AG20443 (cell line): ENCODE measurements at regions not wholly inside any gene's neighbourhood (a gene's known extent, or its start where the extent isn't known, plus 50 kb on each side); places are given as distances from the start of the nearest gene placed in this dataset.

Experiments
- DNase-seq: peaks from one replicate; pipeline ENCODE4 v3.0.0; 2012; ENCODE audit warnings: low spot score, mixed read lengths

DNA sequence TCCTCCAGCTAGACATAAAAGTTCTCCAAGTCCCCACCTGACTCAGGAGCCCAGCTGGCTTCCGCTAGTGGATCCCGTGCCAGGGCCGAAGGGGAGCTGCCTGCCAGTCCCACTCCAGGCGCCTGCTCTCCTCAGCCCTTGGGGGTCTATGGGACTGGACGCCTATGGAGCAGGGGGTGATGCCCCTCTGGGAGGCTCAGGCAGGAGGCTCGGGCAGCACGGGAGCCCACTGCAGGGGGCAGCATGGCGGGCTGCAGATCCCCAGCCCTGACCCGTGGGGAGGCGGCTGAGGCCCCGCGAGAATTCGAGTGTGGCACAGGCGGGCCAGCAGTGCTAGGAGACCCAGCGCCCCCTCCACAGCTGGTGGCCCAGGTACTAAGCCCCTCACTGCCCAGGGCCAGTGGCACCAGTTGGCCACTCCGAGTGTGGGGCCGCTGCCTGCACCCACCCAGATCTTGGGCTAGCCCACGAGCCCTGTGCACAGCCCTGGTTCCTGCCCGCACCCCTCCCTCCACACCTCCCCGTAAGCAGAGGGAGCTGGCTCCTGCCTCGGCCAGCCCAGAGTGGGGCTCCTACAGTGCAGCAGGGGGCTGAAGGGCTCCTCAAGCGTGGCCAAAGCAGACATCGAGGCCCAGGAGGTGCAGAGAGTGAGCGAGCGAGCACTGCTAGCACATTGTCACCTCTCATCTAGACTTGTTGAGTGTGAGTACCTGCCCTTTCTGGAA lies 221.3 kb upstream of the NSMCE3 start:
- no peak for DNase-seq

DNA sequence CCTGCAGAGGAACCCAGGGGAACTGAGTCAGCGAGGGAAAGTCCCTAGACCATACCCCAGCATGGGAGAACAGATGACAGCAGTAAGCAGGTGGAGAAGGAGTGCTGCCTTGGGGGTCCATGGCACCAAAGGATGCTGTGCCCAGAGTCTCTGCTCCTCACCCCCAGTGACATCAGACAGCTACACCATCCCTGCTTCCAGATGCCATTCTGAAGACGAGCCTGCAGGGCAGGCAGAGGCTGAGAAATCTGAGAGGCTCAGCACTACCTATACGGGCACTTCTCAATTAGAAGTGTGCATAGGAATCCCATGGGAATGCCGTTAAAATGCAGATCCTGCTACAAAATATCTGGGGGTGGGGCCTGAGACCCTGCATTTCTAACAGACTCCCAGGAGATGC lies 211.3 kb upstream of the NSMCE3 start:
- DNase-seq, result no peak

DNA sequence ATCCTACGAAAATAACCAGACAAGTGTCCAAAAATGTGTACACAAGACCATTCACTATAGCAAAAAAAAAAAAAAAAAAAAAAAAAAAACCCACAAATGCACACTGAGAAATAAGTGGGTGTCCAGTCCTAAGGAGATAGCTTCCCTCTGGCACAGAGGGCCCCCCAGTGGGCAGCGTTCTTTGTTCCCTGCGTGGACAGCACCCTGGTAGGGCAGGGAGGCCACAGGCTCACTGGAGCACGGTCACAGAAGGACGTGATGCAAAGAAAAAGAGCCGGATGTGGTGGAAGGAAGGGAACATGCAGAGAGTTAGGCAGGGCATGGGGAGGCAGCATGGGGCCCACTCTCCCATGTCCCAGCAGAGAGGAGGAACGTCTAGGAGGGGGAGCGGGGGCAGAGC lies 210.7 kb upstream of the NSMCE3 start:
- DNase-seq, result no peak

DNA sequence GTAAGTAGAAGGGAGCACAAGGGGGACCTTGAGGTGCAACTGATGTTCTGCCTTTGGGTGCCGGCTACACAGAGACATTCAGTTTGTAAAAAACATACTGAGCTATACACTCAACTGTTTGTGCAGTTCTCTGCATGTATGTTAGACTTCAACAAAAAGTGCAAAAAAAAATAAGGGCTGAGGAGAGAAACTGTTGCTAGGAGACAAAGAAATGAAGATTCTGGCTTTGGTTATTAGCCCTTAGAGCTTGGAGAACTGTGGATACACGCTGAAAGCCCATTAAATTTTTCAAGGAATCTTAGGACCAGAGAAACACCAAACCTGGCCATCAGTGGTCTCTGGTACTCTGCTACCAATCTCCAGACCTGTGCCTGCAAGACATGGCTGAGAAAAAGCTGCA lies 207.6 kb upstream of the NSMCE3 start:
- no peak for DNase-seq

DNA sequence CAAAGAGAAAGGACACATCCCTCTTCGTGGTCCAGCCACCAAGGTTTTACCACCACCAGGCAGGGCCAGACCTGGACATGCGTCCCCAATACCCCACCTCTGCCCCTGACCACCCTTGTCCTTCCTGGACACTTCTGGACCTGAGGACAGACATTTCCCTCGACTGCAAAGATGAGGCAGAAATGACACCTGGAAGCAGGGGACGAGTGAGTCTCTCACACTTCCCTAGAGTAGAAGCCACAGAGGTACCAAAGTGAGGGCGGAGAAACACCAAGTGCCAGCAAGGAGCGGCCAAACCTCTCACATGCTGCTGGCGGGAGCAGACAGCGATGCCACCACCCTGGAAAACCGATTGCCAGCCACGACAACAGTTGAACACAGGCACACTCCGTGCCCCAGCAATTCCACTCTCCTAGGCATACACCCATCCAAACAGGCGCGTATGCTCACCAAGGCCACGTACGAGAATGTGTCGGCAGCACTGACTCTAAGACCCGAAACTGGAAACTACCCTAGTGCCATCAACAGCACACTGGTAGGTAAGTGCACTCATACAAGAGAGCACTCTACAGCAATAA lies 207.0 kb upstream of the NSMCE3 start:
- DNase-seq, result no peak

DNA sequence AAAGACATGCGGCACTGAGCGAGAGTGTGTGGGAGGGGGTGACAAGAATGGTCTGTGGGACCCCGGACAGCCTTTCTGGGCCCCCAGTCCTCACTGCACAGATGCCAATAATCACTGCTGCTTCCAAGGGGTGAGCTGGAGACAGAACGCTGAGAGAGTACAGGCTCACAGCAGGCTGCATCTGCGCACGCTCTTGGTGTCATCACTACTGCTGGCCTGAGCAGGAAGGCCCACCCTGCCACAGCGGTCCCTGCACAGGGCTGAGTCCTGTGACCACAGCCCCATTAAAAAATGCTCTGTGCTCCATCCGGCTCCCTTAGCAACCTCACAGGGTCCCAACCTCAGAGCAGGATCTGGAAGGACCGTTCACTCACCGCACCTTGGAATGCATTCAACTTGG lies 205.5 kb upstream of the NSMCE3 start:
- no peak for DNase-seq

DNA sequence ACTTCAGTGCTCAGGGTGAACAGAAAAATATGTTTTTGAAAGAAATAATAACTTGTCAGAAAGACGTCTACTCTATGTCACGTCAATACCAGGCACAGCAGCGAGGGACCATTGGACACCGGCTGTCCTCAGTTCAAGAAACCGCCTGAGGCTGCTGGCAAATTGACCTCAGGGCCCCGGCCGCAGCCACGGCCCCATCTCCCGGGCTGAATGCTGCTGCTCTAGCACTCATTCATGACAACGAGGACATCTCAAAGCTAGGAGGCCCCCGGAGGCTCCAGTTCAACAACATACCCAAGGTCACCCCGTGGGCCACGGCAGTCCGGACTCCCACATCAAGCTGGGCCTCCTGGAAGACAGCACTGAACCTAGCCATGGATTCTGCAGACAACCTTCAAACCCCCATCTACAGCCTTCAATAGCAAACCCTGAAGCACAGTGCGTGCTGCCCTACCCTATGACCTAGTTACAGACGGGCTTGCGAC lies 204.0 kb upstream of the NSMCE3 start:
- DNase-seq, result no peak

DNA sequence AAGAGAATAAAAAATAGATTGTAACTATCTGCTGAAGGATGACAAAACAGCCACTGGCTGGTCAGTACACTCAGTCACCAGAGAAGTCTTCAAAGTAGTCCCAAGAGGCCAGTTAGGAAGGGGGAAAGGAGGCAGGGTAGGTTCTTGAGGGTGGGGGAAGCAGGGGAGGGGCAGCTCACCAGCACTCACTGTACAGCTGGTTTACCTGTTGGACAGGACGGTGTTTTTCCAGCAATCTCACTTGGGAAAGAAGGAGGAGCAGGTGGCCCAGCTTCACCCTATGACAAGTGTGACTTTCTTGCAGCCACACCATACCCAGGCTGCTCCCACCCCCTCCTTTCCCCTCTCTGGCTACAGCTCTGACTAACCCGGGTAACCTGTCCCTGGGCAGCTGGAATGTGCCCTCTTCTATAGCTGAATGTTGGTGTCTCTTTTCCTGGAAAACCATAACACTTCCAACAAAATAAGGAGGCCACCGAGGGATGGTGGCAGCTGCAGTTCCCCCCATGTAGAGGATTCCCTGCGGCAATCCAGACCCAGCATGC lies 203.4 kb upstream of the NSMCE3 start:
- no peak for DNase-seq

DNA sequence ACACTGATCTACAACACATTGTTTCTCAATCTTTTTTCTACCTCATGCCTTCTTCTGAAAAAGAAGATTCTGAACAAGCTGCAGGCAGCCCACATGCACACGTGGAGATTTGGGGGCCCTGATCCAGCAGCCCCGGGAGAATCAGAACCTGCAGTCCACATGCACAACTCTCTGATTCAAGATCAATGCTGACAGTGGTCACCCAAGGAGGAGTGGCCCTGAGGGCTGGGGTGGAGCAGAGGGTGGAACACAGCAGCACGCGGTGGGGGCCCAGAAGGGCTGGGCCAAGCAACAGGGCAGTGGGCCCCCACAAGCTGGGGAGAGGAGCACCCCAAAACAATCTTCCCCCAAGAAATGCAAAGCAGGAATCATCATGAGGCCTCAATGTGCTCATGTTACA lies 202.1 kb upstream of the NSMCE3 start:
- DNase-seq, result no peak

DNA sequence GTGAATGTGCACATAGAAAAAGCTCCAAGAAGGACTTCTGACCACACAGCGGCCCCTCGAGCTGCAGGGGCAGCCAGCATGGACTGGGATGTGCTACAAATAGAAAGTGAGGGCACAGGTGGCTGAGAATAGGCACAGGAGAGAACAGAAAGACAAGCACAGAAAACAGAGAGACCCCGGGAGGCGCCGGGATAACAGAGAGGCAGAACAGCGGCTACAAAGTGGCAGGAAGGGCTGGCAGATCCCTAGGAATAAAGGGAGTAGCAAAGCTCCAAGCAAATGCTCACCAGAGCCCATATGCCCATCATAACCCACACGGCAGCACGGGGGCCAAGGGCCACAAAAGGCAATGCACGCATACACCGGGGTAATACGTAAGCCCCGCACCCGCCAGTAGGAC lies 201.7 kb upstream of the NSMCE3 start:
- DNase-seq, result no peak

DNA sequence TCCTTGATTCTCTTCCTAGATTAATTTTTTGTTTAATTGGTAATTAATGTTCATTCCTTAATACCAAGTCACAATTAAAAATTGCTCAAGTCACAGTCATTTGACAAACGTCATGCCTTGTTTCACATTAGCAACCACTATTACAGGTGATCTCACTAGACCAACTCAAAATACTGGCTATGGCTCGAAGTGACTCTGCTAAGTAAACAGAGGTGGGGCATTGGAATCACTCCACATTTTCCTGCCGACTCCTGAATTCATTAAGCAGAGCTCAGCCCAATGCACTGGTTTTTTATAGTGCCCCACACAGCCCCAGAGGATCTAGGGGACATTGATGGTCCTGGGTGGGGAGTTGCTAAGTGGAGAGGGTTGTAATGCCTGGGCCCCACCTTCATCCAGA lies 201.2 kb upstream of the NSMCE3 start:
- DNase-seq, result no peak

DNA sequence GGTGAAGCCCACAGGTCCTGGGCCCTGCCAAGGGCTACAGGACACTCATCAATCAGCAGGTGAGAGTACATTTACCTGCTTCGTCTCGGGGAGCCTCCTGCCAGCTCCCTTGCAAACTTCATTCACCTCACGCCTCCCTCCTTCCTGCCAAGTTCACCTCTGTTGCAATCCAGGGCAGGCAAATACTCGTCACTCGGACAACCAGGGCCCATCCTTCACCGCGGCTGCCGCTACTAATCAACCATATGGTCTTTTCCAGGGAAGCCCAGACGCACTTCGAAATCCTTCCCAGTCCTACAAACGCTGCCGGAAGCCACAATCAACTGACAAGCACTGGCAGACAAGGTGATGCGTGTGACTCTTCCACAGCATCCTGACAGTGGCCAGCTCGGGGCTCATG lies 200.7 kb upstream of the NSMCE3 start:
- DNase-seq, result no peak

DNA sequence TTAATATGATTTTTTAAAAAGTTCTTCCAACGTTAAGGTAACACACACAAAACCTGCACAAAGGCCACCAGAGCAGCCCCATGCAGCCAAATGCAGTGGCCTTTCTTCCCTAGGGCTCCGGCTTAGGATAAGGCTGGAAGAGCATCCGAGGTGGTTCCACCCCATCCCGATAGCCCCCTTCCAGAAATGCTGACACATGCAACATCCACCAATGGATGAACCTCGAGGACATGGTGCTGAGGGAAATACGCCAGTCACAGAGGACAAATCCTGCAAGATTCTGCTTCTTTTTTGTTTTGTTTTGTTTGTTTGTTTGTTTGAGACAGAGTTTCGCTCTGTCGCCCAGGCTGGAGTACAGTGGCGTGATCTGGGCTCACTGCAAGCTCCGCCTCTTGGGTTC lies 199.3 kb upstream of the NSMCE3 start:
- no peak for DNase-seq

DNA sequence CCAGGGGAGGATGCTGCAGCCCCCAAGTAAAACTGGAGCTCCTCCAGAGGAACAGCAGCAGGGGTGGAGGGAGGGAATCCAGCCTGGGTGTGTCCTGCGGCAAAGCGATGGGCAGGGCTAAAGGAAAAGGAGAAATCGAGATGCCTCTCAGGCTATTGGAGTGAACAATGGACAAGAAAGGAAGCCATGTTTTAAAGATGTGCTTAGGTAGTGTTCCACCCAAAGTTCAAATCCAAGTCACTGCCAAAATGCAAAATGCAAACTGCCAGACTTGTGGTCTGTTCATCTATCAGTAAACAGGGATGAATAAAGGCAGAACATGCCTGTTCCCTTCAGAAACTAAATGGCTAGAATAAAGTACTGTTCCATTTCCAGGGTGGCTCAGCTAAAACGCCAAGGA lies 197.5 kb upstream of the NSMCE3 start:
- no peak for DNase-seq

DNA sequence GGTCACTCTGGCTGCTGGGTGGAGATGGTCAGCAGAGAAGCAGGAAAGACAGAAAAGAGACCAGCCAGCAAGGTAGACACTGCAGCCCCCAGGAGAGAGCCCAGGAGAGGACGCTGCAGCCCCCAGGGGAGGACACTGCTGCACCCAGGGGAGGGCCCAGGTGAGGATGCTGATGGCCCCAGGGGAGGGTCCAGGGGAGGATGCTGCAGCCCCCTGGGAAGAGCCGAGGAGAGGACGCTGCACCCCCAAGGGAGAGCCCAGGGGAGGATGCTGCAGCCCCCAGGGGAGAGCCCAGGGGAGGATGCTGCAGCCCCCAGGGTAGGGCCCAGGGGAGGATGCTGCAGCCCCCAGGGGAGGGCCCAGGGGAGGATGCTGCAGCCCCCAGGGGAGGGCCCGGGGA lies 196.7 kb upstream of the NSMCE3 start:
- DNase-seq, result no peak

DNA sequence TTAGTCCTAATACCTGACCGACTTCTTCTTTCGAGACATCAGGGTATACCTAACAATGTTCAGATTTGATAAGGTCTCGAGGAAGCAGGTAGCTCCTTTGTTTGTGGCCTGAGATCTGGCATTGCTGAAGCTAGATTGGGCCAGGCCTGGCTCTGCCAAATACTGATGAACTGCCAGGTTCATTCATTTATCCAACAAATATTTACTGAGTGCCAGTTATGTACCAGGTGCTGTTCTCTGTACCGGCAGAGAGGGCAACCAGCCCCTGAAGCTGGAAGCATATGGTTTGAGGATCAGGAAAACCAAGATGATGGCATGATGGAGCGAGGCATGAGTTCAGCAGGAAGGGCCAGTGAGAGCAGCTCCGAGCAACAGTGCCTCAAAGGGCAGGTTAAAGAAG lies 196.2 kb upstream of the NSMCE3 start:
- DNase-seq, result no peak

DNA sequence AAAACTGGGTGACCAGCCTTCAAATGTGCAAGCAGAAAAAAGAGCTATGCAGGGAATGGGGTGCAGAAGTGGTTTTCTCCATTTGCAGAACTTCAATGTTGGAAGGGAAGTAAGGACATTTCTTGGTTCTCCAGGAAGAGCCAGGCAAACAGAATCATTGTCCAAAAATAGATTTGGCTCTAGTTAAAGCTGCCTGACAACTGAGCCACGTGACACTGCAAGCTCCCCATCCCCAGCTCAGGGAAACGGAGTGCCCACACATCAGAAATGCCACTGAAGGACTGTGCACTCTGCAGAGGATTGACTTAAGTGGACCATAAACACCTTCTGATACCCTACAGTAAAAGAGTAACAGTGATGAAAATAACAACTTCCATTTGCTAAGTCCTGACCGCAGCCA lies 195.6 kb upstream of the NSMCE3 start:
- no peak for DNase-seq

DNA sequence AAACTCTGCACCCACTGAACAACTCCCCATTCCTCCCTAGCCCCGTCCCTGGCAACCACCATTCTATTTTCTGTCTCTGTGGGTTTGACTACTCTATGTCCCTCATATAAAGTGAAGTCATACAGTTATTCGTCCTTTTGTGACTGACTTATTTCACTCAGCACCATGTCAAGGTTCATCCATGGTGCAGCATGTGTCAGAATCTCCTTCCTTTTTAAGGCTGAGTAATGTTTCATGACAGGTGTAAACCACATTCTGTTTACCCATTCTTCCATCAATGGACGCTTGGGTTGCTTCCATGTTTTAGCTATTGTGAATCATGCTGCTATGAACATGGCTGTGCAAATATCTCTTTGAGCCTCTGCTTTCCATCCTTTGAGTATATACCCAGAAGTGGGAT lies 192.3 kb upstream of the NSMCE3 start:
- DNase-seq, result no peak

DNA sequence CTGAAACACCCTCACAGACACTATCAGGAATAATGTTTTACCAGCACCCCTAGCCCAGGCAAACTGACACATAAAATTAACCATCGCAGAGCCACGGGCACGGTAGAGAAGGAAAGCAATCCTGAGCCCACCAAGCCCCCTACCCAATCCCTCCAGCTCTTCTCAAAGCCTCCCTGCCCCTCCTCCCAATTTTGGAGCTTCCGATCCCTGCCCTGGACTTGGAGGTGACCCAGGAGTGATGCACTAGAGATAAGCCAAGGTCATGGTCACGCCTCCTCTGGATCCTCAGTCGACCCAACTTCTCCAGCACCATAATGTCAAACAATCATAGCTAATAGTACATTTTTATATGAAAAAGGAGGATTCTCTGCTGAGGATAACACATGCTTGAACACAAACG lies 188.7 kb upstream of the NSMCE3 start:
- no peak for DNase-seq

DNA sequence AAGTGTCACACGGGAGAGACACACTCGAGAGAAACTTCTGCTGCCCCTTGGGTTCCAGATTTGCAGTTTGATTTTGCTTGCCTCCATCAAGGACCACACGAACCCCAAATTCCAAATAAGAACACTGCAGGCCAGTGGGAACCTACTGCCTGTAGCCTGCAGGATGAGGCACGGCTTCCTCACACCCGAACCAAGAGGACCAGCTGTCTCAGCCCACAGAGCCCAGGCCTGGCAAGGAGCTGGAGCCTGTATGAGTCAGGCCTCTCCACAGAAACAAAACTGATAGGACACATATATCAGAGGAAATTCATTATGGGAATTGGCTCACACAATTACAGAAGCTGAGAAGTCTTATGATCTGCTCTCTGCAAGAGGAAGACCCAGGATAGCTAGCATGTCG lies 188.1 kb upstream of the NSMCE3 start:
- no peak for DNase-seq

DNA sequence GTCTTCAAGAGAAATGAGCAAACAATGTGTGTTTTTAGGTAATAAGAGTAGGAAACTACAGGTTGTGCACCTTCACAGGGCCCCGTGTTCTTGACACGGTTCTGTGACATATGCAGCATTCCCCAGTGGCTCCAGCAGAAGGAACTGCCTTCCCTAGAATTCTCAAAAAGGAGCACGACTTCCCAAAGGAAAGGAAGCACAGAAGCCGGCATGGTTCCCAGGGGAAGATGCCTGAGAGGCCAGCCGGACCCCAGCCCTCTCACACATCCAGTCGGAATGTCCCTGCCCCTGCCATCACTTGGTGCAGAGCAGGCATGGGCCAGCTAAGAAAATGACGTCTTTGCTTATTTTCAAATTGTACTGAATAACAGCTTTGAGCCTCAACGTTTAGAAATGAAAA lies 187.3 kb upstream of the NSMCE3 start:
- no peak for DNase-seq

DNA sequence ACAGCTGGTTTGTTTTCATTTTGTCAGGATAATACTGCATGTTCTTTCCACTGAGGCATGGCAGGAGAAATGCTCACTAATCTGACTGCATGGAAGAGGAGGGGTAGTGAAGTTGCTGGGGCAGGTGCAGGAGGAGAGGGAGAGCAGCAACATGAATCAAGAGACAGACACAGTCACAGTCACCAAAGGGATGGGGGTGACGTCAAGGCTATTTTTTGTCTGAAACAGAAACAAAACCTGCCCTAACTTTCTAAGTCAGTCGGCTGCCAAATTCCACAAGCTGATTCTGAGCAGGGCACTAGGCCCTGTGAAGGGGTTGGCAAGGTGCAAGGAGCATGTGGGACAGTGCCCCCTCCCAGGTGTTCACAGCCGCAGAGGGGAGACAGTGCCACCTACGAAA lies 186.6 kb upstream of the NSMCE3 start:
- DNase-seq, result no peak

DNA sequence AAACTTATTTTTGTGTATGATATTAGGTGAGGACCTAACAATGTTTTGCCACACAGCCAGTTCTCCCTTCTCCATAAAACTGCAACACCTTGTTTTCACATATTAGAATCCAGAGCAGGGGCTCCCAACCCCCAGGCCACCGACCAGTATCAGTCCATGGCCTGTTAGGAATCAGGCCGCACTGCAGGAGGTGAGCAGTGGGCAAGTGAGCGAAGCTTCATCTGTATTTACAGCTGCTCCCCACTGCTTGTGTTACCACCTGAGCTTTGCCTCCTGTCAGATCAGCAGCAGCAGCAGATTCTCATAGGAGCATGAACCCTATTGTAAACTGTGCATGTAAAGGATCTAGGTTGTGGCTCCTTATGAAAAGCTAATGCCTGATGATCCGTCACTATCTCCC lies 185.9 kb upstream of the NSMCE3 start:
- DNase-seq, result no peak

DNA sequence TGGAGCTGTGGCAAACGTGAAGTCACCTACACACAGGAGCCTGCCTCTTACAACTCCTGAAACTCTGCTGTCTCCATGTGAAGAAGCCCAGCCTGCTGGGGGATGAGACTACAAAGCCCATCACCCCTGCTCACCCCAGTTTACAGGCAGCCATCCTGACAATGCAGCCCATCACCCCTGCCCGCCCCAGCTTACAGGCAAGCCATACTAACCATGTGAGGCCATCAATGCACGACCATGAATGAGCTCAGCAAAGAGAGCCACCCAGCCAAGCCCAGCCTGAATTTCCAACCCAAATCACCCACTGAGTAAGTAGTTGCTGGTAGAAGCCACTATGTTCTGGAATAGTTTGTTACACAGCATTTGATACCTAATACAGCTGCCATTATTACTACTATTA lies 185.4 kb upstream of the NSMCE3 start:
- no peak for DNase-seq
